ENCODE measurements at regions not wholly inside any gene's neighbourhood (a gene's known extent, or its start where the extent isn't known, plus 50 kb on each side); places are given as distances from the start of the nearest gene placed in this dataset.

- no peak overlapping the region for H3K4me3 ChIP-seq (ENCODE audit: low read depth in 1 of 2, low read length in 1 of 2)
- no peaks in the 10 kb centered on the region for H3K9me3 ChIP-seq
- no peaks in the 10 kb centered on the region for H3K4me1 ChIP-seq (ENCODE audit: control insufficient read depth in 1 of 2, insufficient read depth in 1 of 2, low read depth in 1 of 2, low read length in 1 of 2)
- no peaks in the 10 kb centered on the region for H3K36me3 ChIP-seq
- H3K27me3 ChIP-seq = no peaks in the 10 kb centered on the region
- no peak for TF ChIP-seq CTCF (IDR thresholded peaks at IDR 0.05)
- H3K27ac ChIP-seq = no peak overlapping the region
Observed at GRCh38 chr3:30372837-30373236, 233.6 kb upstream of the TGFBR2 start.

GRCh38 chr3:30384546-30385072, 221.8 kb upstream of the TGFBR2 start:
- Histone ChIP-seq H3K4me1 (ENCODE audit: control insufficient read depth in 1 of 2, insufficient read depth in 1 of 2, low read depth in 1 of 2, low read length in 1 of 2) (no peaks in the 10 kb centered on the region), H3K27ac (no peak overlapping the region), H3K9me3 (no peaks in the 10 kb centered on the region), H3K36me3 (no peaks in the 10 kb centered on the region), H3K4me3 (ENCODE audit: low read depth in 1 of 2, low read length in 1 of 2) (no peak overlapping the region), H3K27me3 (no peaks in the 10 kb centered on the region)
- no peak for TF ChIP-seq CTCF (IDR thresholded peaks at IDR 0.05)

GRCh38 chr3:30393079-30393478, 213.3 kb upstream of the TGFBR2 start:
- H3K36me3 ChIP-seq = no peaks in the 10 kb centered on the region
- TF ChIP-seq CTCF (IDR thresholded peaks at IDR 0.05) = no peak
- H3K27ac ChIP-seq = no peak overlapping the region
- H3K27me3 ChIP-seq = no peaks in the 10 kb centered on the region
- H3K4me1 ChIP-seq (ENCODE audit: control insufficient read depth in 1 of 2, insufficient read depth in 1 of 2, low read depth in 1 of 2, low read length in 1 of 2) = no peaks in the 10 kb centered on the region
- no peaks in the 10 kb centered on the region for H3K9me3 ChIP-seq
- no peak overlapping the region for H3K4me3 ChIP-seq (ENCODE audit: low read depth in 1 of 2, low read length in 1 of 2)

GRCh38 chr3:30397030-30397429, 209.4 kb upstream of the TGFBR2 start:
- Histone ChIP-seq H3K27me3 (no peaks in the 10 kb centered on the region), H3K36me3 (no peaks in the 10 kb centered on the region), H3K4me3 (ENCODE audit: low read depth in 1 of 2, low read length in 1 of 2) (no peak overlapping the region), H3K9me3 (no peaks in the 10 kb centered on the region), H3K27ac (no peak overlapping the region), H3K4me1 (ENCODE audit: control insufficient read depth in 1 of 2, insufficient read depth in 1 of 2, low read depth in 1 of 2, low read length in 1 of 2) (no peaks in the 10 kb centered on the region)
- TF ChIP-seq CTCF (IDR thresholded peaks at IDR 0.05) = no peak

GRCh38 chr3:30399394-30400181, 206.8 kb upstream of the TGFBR2 start:
- Histone ChIP-seq H3K27me3 (no peaks in the 10 kb centered on the region), H3K4me3 (ENCODE audit: low read depth in 1 of 2, low read length in 1 of 2) (no peak overlapping the region), H3K4me1 (ENCODE audit: control insufficient read depth in 1 of 2, insufficient read depth in 1 of 2, low read depth in 1 of 2, low read length in 1 of 2) (no peaks in the 10 kb centered on the region), H3K9me3 (no peaks in the 10 kb centered on the region), H3K27ac (no peak overlapping the region), H3K36me3 (no peaks in the 10 kb centered on the region)
- TF ChIP-seq CTCF (IDR thresholded peaks at IDR 0.05) = no peak
